ENCODE measurements at regions not wholly inside any gene's neighbourhood (a gene's known extent, or its start where the extent isn't known, plus 50 kb on each side); places are given as distances from the start of the nearest gene placed in this dataset.

- Histone ChIP-seq H2BK15ac (ENCODE audit: low read length) (no peak overlapping the region), H3K14ac (ENCODE audit: insufficient read length) (no peak overlapping the region), H3K79me1 (ENCODE audit: low read depth, low read length) (no peaks in the 10 kb centered on the region), H3K36me3 (ENCODE audit: control insufficient read depth in 2 of 4, insufficient read depth in 4 of 4, low read length in 3 of 4) (no peaks in the 10 kb centered on the region), H4K91ac (replicated peaks; ENCODE audit: insufficient read length, low read length) (no peak overlapping the region), H3K23ac (ENCODE audit: insufficient read length) (no peak overlapping the region), H3K9me3 (ENCODE audit: insufficient read depth in 2 of 2, low read depth in 1 of 2, low read length in 1 of 2) (no peaks in the 10 kb centered on the region), H3K27me3 (replicated peaks in 1 of 4; ENCODE audit: control insufficient read depth in 3 of 4, extremely low read depth in 1 of 4, insufficient read depth in 3 of 4, low read length in 3 of 4) (no peaks in the 10 kb centered on the region), H3K4me2 (ENCODE audit: insufficient read depth in 1 of 2, low read depth in 2 of 2, low read length in 2 of 2) (no peak overlapping the region), H3K4me3 (ENCODE audit: extremely low read depth in 1 of 4, insufficient read depth in 2 of 4, low read depth in 3 of 4, low read length in 4 of 4) (no peak overlapping the region), H4K8ac (ENCODE audit: extremely low read depth, insufficient read depth, low read length) (no peak overlapping the region), H4K5ac (ENCODE audit: insufficient read length, low read depth, low read length) (no peak overlapping the region), H3K56ac (replicated peaks; ENCODE audit: insufficient read length, low read depth, low read length) (no peak overlapping the region), H4K20me1 (replicated peaks in 1 of 2; ENCODE audit: control insufficient read depth in 1 of 2, insufficient read depth in 2 of 2, low read length in 2 of 2) (no peaks in the 10 kb centered on the region), H3K79me2 (ENCODE audit: control insufficient read depth in 1 of 2, insufficient read depth in 2 of 2, low read length in 2 of 2) (no peaks in the 10 kb centered on the region), H2BK120ac (replicated peaks; ENCODE audit: low read depth, low read length) (no peak overlapping the region), H2AK5ac (ENCODE audit: low read depth, low read length) (no peak overlapping the region), H3K23me2 (ENCODE audit: low read depth, low read length) (no peaks in the 10 kb centered on the region), H3K4ac (replicated peaks; ENCODE audit: insufficient read length, low read depth, low read length) (no peak overlapping the region), H2BK12ac (ENCODE audit: low read depth, low read length) (no peak overlapping the region), H3K9ac (replicated peaks in 1 of 4; ENCODE audit: extremely low read depth in 1 of 4, low read depth in 3 of 4, low read length in 3 of 4) (no peak overlapping the region), H2AFZ (ENCODE audit: low read length) (no peak overlapping the region), H2BK20ac (ENCODE audit: low read length) (no peak overlapping the region), H3K18ac (ENCODE audit: extremely low read depth, low read length) (no peak overlapping the region), H3K4me1 (replicated peaks in 1 of 4; ENCODE audit: control insufficient read depth in 3 of 4, insufficient read depth in 4 of 4, low read length in 3 of 4) (peaks cover 0 to 6% (median 0%) of the 10 kb centered on the region in 4 experiments; a peak in 1 of 7 replicates), H2BK5ac (ENCODE audit: low read depth, low read length) (no peak overlapping the region), H3K27ac (ENCODE audit: low read depth, low read length) (no peak overlapping the region)
- no peak for TF ChIP-seq SIN3A (conservative IDR thresholded peaks at IDR 0.05 in 1 of 2, IDR thresholded peaks at IDR 0.05 in 1 of 2; ENCODE audit: low read depth in 1 of 2, low read length in 2 of 2)
- no peak for TF ChIP-seq KDM4A (IDR thresholded peaks at IDR 0.05; ENCODE audit: low read depth, low read length, severe bottlenecking)
- TF ChIP-seq PHF8 (conservative IDR thresholded peaks at IDR 0.05; ENCODE audit: low read depth, low read length) = no peak
- TF ChIP-seq SUZ12 (IDR thresholded peaks at IDR 0.05; ENCODE audit: low read length) = no peak
- TF ChIP-seq POLR2AphosphoS5 (IDR thresholded peaks at IDR 0.05; ENCODE audit: low read depth, low read length) = no peak
- no peak for TF ChIP-seq POU5F1 (IDR thresholded peaks at IDR 0.05; ENCODE audit: low read depth, low read length)
- TF ChIP-seq CTBP2 (IDR thresholded peaks at IDR 0.05; ENCODE audit: borderline replicate concordance, insufficient read depth, insufficient read length, low read length) = no peak
- no peak for TF ChIP-seq NRF1 (IDR thresholded peaks at IDR 0.05; ENCODE audit: low read depth, low read length)
- TF ChIP-seq EZH2 (IDR thresholded peaks at IDR 0.05; ENCODE audit: low read depth, low read length, severe bottlenecking) = no peak
- no peak for TF ChIP-seq GABPA (IDR thresholded peaks at IDR 0.05; ENCODE audit: borderline replicate concordance, insufficient read depth, low read length)
- TF ChIP-seq RAD21 (IDR thresholded peaks at IDR 0.05 in 1 of 2, conservative IDR thresholded peaks at IDR 0.05 in 1 of 2; ENCODE audit: low read depth in 2 of 2, low read length in 2 of 2) = no peak
- TF ChIP-seq ATF2 (IDR thresholded peaks at IDR 0.05; ENCODE audit: low read length) = no peak
- 76% methylated on average over 5 of the region's 5 CpGs; no CpG with 5 or more reads in 1 of the 2 experiments for WGBS, 2 experiments (ENCODE audit: extremely low coverage in 1 of 2, insufficient coverage in 1 of 2, insufficient read length in 1 of 2, insufficient replicate concordance in 2 of 2, low coverage in 1 of 2, low lambda C conversion rate in 2 of 2, missing lambda C conversion rate in 1 of 2)
- DNase-seq (ENCODE audit: low read depth in 1 of 2, low spot score in 2 of 2) (no peak), FAIRE-seq (no peak)
- CTCF ChIA-PET (ENCODE audit: partially characterized antibody) = interaction anchor here (0.6 to 9.0 kb wide), 38 partner anchors 10 to 1832 kb away, joined by 3 to 113 read pairs (median 5); no protein-coding TSS in a partner anchor
- POLR2A ChIA-PET (ENCODE audit: partially characterized antibody) = interaction anchor here (0.9 kb wide), 2 partner anchors 85 to 192 kb away, joined by 3 to 6 read pairs; no protein-coding TSS in a partner anchor
These were observed 79.9 kb upstream of the ABCC4 start for GRCh38 chr13:95381212-95381527.

All from H1 (cell line).